NCI-H1105 treated with DMSO at 0.1 percent for 48 hours (cell line): ENCODE measurements at regions not wholly inside any gene's neighbourhood (a gene's known extent, or its start where the extent isn't known, plus 50 kb on each side); places are given as distances from the start of the nearest gene placed in this dataset.

Source experiments
- DNase-seq: peaks from one replicate; lab custom pipeline; 2025; lab: John Stamatoyannopoulos, UW

DNA sequence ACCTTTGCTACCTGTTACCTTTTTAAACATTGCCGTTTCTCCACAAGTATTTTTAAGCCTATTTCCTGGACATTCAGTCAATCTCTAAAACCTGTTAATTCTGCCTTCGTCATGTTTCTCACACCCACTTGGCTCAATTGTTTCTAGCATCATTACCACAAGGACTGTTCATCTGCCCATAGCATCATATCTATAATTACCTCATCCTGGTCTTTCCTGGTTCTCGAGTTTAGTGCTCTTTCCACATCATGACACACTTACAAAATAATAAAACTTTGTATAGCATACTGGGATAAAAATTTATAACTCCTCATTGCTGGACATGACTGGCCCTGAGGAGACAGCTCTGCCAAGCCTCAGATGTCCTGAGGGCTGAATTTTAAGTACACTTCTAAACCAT is 104.8 kb downstream of the CYB561 start:
- DNase-seq, result no peak

DNA sequence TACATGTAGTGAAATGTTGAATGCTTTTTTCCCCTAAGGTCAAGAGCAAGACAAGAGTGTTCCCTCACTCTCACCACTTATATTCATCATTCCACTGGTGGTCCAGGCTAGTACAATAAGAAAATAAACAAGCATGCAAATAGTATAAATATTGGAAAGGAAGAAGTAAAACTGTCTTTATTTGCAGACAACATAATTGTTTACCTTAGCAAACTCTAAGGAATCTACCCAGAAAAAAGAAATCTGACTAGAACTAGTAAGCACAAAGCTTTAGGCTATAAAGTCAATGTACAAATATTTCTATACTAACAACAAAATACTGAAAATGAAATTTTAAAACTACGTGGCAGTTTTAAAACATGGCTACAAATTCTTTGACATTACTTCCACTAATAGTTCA is 101.7 kb downstream of the CYB561 start:
- DNase-seq, result no peak

DNA sequence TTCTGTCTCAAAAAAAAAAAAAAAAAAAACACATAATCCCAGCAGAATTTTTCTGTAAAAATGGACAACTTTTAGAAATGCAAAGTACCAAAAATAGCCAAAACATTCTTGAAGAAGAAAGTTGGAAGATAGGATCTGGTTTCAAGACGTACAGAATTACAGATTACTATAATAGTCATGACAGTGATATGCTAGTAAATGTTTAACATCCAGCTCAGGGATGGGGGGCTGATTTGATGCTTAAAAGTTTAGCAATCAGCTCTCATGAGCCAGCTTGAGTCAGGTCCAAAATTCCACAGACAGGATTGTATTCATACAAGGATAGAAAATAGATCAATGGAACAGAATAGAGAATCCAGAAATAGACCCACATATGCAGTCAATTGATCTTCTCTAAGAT is 100.5 kb downstream of the CYB561 start:
- DNase-seq, result no peak

DNA sequence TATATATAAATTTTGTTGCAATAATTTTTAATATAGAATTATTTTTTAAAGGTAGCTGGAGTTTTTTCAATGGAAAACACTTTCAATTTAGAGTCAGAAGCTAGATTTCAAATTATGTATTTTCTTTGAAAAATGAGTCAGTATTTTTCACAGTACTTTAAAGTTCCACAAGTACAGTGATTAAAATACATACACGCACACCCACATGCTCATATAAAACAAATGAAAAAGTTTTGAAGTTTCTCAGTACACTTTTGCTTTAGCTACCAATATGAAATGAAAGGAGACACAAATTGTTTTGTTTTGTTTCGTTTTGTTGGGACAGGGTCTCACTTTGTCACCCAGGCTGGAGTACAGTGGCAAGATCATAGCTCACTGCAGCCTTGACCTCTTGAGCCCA is 98.6 kb downstream of the CYB561 start:
- no peak for DNase-seq

DNA sequence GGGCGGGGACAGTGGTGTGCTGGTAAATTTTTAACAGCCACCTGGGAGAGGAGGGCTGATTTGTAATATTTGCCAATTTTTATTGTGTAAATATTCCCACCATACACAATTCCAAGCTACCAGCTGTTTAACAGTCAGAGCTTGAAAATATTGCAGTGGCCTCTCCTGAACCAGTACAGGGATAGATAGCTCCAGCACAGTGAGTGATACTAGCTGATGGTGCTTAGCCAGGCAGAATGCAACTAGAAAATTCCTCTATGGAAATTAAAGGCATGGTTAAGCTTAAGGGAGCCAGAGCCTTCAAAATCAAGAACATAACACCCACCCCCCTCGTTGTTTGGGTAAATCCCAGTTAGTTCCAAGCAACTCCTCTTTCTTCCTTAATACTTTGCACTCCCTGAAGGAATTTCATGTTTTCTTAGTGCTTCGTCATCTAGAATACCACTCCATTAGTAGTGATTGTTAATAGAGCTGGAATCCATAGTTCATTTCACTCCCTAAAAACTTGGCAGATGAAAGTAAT is 96.6 kb downstream of the CYB561 start:
- no peak for DNase-seq

DNA sequence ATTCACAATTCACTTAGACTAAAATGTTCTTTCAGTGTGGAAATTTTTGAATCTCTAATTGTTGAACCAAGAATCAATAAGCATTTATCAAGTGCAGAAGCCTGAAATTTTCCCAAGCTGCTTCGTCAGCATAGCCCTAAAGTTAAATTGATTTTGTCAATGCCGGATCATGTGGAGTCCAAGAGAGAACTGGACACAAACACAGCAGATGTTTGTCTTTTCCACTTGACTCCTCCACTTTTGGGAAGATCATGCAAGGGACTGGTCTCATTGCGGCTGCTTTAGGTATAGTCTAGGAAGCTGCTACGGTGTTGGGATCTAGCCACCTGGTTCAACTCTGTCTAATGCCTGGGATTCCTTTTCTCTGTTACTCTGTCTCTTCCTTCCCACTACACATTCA is 95.7 kb downstream of the CYB561 start:
- DNase-seq, result no peak

DNA sequence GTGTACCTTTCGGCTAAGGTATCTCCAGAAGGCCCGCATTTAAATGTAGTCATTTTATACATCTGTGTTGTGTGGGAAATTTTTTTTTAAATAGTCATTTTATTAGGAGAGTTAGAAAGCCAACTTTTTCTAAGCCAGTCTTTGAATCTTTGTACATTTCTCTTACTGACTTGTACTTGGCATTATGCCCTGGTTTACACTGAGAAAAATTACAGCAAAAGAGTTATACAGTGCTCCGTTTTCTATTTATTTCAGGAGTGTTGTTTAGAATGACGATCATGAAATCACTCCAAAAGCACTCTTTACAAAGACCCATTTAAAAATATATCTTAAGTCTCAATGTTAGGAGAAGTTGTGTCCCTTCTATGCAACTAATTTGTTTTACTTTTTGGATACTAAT is 91.8 kb downstream of the CYB561 start:
- DNase-seq, result no peak

DNA sequence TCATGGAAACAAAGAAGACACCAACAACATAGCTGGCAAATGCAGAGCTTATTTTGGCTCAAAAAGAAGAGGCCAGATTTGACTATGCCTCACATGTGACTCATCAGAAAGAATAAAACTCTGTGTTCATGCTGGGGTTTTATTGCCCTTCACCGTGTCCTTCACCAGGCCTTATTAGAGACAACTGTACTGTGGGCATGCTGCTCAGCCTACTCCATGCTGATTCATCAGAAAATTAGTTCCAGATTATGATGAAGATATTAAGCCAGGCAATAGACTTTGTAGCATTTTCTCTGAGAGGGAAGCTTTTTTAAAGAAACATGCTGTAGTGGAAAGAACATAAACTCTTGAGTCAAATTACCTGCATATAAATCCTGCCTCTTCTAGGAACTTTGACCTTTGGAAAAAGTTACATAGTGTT is 89.8 kb downstream of the CYB561 start:
- no peak for DNase-seq

DNA sequence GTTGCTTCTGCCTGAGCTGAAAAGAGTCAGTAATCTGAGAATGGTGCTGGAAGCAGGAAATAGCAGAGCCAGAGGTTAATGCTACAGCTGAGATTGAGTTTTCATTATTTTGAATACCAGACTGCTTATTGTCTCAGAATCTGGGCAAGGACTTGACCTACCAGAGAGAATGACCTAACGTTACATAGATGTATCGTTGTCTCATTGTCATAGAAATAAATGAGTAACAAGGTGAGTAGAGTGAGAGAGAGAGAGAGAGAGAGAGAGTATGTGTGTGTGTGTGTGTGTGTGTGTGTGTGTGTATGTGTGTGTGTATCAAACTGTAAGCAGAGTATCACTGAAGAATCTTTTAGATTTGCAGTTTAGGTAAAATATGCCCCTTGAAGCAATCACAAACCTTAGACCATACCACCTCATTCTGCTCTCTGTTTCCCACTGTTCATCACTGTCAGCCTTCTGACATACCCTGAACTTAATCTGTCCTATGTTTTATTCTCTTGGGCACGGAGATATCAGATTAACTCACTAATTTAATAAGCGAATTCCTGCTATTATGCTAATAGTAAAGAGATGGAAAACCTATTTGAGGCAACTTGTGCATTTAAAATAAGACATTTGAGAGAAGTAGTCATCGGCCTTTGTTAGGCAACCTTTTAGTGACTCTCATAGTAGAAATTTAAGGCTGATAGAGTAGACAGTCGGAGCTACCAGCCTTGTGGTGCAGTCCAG is 87.8 kb downstream of the CYB561 start:
- DNase-seq, result no peak

DNA sequence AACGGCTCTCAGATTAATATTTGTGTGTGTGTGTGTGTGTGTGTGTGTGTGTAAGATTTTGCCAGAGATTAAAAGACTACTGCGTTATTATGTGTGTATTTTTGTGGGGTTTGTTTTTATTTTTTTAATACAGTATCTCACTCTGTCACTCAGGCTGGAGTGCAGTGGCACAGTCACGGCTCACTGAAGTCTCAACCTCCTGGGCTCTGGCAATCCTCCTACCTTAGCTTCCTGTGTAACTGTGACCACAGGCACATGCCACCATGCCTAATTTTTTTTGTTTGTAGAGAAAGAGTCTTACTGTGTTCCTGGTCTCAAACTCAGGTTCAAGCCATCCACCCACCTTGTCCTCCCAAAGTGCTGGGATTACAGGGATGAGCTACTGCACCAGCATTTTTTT is 87.2 kb downstream of the CYB561 start:
- DNase-seq, result no peak

DNA sequence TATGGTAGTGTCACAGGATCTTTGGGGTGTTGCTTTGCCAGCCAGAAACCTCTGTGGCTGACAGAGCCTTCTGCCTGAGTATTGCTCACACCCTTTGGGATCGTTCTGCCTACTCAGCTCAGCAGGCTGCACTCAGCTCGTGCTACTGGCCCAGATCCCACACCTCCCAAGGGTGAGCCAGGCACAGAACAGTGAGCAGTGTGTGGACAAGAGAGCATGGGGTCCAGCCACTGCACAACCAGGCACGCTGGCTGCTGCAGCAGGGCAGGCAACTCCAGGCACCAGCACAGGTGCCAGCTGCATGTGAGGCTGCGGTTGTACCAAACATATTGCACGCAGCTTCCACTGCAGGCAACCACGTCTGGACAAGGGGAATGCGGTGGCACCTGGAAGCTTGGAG is 84.9 kb downstream of the CYB561 start:
- DNase-seq, result no peak

DNA sequence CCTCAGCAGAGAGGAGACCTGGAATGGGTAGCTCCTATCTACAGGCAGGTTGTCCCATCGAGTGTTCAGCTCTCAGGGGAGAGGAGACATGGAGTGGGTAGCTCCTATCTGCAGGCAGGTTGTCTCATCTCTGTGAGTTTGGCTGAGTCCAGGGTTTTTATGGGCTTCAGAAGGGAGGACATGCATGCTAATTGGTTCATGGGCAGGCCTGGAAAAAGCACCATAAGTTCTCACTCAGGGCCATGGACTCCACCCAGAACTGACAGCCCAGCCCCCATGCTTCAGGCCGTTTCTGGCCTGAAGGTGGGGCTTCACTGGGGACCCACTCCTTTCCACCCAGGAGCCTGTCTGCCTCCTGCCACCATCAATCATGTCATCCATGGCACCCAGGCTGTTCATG is 84.0 kb downstream of the CYB561 start:
- no peak for DNase-seq

DNA sequence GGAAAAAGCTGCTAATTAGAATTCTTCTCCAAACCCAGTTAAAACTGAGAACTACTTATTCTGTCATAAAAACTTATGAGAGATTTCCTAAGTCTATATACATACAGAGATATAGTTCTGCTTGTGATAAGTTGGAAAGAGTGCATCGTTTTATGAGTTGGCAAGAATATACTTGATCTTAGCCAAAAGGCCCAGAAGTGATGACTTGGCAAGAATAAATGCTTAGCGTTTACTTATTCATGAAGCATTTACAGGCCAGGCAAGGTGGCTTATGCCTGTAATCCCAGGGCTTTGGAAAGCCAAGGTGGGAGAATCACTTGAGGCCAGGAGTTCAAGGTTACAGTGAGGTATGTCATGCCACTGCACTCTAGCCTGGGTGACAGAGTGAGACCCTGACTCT is 81.7 kb downstream of the CYB561 start:
- no peak for DNase-seq

DNA sequence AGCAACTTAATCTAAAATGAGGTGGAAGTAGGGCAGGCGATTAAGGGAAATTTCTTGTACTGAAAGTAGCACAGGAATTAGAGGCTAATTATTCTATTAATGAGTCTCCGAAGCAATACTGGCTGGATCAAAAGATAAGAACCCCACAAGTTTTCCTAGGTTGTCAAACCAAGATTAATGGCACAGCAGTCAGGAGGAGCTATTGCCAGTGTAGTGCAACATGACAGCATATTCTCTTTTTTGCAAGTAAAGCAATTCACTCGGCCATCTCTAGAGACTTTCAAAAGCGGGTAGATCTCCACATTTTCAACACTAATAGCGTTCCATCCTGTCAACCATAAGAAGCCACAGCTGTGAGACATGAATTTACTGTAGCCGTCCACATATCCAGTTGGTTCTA is 81.2 kb downstream of the CYB561 start:
- no peak for DNase-seq

DNA sequence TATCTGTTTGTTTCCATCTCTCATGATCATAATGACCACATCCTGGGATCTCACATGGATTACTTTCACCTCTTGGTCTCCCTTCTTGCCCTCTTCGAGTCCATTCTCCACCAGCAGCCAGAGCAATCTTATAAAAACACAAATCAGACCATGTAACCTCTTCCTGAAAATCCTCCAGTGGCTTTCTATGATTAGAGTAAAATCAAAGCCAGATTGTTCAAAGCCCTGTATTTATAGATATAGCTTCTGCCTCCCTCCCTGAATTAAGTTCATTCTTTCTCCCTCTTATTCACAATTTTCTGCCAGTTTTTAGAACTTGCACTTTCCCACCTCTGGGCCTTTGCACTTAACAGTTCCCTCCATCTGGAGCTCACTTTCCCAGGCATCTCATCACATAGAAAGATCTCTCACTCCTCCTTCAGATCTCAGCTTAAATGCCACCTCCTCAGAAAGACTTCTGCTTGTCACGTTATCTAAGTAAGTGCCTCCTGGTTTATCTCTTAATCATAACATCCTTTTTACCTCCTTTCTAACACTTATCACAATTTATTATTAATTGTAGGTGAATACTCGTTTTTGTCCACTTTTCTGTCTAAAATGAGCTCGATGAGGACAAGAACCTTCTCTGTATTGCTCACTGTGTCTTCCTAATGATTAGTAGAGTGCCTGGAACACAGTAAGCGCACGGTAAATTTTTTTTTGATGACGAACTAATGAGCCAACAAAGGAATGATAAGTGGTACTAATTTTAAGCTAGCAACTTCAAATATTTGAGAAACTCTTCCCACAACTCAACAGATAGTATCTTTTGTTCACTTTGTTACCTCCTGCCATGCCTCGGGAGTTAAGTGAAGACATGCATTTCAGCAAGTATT is 80.5 kb downstream of the CYB561 start:
- no peak for DNase-seq

DNA sequence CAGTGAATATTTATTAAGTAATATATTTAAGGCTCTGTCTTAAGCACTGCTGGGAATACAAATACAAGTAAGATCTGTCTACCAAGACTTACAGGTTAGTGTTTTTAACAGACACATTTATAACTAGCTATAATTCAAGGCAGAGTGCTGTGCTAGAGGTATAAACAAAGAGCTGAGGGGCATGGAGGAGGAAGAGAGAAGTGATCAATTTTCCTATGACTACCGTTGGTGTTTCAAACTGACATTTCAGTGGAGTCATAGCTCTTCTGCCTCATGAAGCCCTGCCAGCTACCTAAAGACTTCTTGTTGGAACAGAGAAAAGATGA is 79.9 kb downstream of the CYB561 start:
- no peak for DNase-seq

DNA sequence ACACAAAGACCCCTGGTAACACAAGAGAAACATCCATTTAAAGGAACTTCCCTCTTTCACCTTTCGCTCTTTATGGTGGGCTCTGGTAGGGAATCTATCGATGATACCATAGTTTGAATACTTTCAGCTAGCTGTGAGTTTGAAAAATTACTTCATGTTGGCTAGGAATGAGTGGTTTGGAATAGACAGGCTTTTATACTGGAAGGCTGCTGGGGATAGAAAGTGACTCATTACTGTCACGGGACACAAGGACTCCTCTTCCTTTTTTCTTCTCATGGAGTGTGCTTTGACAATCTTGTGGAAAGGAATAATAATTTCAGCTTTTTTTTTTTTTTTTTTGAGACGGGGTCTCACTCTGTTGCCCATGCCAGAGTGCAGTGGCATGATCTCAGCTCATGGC is 76.9 kb downstream of the CYB561 start:
- no peak for DNase-seq

DNA sequence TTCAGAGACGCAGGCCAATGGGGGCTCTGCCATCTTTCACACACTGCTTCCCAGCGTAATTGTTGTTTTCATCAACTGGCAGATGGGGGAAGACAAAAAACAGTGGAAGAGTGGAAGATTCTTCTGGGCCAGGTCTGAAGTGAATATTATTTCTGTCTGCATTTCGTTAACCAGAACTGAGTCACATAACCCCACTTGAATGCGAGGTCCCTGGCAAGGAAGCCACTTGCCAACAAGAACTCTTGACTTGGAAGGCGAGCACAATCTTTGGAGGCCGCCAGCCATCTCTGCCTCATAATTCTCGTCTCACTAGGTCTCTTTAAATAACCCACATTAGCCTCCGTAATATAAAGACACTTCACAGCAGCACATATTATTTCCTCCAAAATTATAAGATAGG is 75.4 kb downstream of the CYB561 start:
- no peak for DNase-seq

DNA sequence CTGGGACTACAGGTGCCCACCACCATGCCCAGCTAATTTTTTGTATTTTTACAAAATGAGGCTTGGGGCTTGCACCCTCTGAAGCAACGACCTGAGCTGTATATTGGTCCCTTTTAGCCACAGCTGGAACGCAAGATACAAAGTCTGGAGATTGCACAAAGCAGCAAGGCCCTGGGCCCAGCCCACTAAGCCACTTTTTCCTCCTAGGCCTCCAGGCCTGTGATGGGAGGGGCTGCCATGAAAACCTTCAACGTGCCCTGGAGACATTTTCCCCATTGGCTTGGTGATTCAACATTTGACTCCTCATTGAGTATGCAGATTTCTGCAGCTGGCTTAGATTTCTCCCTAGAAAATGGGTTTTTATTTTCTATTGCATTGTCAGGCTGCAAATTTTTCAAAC is 69.2 kb downstream of the CYB561 start:
- DNase-seq, result no peak

DNA sequence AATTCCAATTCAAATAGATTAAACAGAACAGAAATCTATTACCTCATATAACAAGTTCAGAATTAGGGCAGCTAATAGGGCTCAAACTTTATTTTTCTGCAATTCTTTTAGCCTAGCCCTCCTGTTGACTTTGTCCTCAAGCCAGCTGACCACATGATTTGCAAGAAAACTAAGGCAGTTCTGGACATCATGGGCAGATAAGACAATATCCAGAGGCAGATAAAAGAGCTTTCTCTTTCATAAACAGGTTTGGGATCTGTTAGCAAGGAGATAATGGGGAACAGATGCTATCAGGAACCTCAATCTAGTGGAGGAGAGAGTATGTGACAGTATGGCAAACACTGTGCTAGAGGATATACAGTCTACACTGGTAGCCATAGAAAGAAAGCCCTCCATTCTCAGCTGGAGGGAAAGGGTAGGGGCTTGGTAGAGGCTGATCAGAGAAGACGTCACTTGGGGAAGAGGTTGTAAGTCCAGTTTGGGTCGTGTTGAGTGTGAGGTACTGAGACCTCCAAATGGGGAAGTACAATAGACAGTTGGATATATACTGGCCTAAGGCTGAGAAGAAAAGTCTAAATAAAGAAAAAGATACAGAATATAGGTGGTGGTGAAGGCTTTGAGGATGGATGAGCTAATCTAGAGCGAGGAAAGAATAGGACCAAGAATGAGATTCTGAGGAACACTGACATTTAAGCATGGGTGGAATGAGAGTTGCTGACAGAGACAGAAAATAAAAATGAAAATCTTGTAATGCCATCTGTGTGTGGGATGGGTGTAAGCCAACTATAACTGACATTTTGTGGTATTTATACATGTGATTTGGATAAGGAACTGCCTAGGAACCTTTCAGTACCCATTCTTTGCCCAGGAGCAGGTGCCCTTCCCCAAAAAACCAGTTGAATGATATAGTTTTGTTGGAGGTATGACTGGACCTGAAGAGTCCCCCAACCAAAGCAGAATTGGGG is 67.4 kb downstream of the CYB561 start:
- DNase-seq, result no peak

DNA sequence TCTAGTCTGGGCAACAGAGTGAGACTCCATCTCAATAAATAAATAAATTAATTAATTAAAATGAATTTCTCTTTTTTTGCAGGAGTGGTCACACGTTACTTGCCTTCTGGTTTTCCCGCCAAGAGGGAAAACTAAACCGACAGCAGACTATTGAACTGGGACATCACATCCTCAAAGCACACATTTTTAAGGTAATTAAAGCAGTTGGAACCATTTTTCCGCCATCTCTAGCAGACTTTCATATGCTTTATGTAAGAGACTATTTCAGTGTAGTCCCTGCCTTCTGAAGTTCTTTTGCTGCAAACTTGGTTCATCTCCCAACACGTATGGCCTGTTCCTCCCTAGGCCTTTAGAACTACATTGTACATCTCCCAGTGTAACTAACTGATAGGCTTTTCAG is 66.5 kb downstream of the CYB561 start:
- DNase-seq, result no peak

DNA sequence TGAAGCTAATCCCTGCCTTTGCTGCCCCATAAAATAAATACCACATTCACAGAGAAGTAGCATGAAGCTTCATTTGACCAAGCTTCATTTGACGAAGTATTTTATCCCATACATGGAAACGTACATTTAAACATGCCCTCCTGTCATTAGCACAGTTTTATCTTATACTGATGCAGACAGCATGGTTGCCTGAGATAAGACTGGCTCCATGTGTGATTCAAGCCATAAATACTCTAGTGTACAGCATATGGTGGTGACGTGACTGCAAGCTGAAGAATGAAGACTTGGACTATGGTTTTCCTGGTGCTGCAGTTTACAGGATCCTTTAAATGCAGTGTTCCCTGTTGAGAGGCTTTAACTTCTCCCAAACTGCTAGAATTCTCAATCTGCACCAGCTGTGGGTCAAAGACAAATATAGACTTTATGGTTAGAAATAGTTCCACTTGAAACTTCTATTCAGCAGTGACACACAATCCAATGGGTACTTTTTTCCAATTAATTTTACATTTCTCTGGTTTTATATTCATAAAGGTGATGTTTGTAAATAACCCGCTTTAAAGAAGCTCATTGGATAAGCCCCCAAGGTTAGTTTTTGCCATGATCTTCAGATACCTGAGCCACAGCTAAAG is 64.9 kb downstream of the CYB561 start:
- no peak for DNase-seq
